GM18861 (cell line): ENCODE measurements at regions not wholly inside any gene's neighbourhood (a gene's known extent, or its start where the extent isn't known, plus 50 kb on each side); places are given as distances from the start of the nearest gene placed in this dataset.
A peak's percentile ranks its signal among the peaks of the same experiment; 100 is the strongest.

Experiments
- ATAC-seq: cut with Tn5 transposase; IDR thresholded peaks from one replicate; pipeline ENCODE4 v1.9.1; 2021; ENCODE audit not compliant: unreplicated experiment

DNA sequence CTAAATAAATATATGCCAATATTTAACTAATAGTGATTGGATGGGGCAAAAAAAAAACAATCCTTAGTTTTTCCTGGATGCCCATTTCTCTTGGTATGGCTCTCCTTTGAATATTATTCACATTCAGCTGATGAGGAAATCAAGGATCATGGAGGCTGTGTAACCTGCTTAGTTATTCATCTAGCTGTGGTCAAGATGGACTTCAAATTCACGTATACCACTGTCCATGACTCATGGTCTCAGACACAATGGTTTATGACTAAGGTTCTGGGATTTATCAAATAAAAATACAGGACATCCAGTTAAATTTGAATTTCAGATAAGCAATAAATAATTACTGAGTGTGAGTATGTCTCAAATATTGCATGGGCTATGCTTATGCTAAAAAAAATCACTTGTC is 191.5 kb upstream of the CELF2 start:
- ATAC-seq: no peak

DNA sequence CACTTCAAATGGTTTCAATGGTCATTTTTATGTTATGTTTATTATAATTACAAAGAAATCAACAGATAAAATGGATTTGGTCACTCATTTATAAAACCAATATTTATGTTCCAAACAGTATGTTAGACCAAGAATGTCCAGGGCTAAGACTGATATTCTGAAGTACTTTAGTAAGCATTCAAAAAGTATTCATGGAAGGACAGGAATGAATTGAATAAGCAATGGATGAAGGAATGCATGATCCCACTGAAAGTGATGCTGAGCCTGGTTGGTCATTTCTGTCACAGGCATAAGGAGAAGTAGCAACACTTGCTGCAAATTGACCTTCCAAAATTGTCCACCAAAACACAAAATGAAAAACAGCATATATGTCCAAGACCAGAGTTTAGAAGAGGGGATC is 189.0 kb upstream of the CELF2 start:
- no peak for ATAC-seq

GRCh38 chr10:10829576-10829975 is 188.1 kb upstream of the CELF2 start:
- no peak for ATAC-seq

- no peak for ATAC-seq
Measured at GRCh38 chr10:10830293-10830986, 187.2 kb upstream of the CELF2 start.

- ATAC-seq: no peak
Measured at GRCh38 chr10:10831085-10831484, 186.6 kb upstream of the CELF2 start.

- no peak for ATAC-seq
Measured at GRCh38 chr10:10833955-10834354, 183.7 kb upstream of the CELF2 start.

DNA sequence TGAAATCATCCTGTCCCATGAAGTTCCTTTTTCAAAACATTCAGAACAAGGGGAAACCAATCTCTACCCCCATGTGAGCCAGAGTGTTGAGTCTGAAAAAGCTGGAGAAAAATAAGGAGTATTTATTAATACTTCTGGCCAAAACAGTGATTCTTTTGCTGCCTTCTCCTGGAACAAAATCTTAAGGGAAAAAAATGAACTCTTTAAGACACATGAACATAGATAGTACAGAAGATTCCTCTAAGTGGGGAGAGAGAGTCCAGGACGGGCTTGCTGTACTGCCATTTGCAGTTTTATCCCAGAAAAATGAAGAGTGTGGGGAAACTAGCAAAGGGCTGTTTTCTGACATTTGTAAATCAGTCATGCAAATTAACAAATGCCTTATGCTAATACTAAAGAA is 173.4 kb upstream of the CELF2 start:
- no peak for ATAC-seq

DNA sequence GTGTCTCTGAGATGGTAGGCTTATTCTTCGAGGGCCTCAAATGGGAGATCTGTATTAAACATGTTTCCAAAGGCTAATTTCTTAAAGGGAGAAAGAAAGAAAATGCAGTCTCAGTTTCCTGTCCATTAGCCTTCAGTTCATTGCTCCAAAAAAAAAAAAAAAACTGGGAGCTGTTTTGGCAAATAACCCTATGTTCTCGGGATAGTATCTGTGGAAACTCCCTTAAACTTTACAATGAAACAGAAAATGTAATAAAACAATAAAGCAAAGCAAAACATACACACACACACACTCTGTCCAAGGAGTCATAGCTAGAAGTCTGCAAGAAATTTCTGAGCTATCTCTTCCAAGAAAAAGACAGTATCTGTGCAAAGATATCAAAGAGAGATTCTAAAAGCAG is 172.5 kb upstream of the CELF2 start:
- no peak for ATAC-seq

GRCh38 chr10:10845826-10846503 is 171.7 kb upstream of the CELF2 start:
- ATAC-seq: no peak

DNA sequence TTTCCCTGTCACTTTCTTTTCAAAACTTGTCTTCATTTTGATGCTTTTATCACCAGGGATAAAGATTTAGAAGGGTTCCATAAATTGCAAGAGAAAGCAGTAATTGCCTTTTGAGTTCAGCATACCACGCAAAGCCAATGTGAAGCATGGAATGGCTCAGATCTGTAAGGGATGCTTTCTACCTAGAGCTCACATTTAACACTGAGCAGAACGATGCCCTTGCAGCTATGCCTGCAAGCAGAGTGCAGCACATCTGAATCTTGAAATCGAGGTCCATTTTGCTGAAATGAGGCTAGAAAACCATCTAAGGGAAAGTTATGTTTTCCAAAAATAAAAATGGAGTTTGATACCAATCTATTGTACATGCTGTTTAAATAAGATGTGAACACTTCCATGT is 171.2 kb upstream of the CELF2 start:
- ATAC-seq: no peak

DNA sequence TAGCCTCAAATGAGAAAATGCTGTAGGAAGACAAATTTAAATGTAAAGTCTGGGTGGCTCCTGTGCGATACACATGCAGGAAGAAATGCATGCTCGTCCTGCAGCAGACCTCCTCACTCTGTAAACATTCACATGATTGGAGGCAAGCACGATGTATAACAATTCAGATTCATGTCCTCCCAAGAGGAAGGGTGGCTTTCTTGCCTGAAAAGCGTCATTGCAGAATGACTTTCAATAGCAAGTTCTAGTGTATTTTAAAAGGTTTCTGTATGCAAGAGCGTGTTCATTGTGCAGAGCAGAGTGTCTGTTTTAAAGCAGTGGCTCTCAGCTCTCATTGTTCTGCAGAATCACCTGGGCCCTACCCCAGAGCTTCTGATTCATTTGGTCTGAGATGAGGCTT is 170.3 kb upstream of the CELF2 start:
- no peak for ATAC-seq

GRCh38 chr10:10848488-10849111 is 169.1 kb upstream of the CELF2 start:
- no peak for ATAC-seq

- ATAC-seq: no peak
Measured at GRCh38 chr10:10849306-10849705, 168.4 kb upstream of the CELF2 start.

- no peak for ATAC-seq
Measured at GRCh38 chr10:10850214-10850613, 167.5 kb upstream of the CELF2 start.

DNA sequence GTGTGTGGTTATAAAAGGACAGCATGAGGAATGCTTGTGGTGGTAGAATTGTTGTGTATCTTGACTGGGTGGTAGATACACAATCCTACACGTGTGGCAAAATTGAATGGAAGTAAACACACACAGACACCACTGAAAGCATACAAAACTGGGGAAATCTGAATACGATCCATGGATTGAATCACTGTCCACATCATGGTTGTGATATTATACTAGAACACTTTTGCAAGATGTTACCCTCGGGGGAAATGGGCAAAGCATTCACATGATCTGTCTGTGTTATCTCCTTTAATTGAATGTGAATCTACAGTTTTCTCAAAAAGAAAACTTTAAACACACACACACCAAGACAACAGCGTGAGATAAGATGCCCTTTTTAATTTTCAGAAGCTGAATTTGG is 165.2 kb upstream of the CELF2 start:
- no peak for ATAC-seq

- ATAC-seq: no peak
Measured at GRCh38 chr10:10853954-10854353, 163.7 kb upstream of the CELF2 start.

DNA sequence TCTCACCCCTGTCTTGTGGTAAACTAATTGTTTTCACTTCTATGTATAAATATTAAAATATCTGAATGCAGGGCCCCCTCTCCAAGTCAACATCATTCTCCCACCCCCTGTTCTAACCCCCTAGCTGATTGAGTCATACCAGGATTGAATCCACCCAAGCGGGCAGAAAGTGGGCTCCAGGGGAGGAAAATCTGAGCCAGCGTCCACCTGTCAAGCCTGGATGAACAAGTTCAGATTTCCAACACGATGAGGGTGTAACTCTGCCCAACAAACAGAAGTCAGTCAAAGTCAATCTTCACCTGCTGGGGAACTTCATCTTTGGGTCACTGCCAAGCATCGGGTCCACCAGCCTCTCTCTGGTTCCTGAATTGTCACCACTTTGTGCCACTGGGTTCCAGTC is 162.9 kb upstream of the CELF2 start:
- ATAC-seq: no peak

DNA sequence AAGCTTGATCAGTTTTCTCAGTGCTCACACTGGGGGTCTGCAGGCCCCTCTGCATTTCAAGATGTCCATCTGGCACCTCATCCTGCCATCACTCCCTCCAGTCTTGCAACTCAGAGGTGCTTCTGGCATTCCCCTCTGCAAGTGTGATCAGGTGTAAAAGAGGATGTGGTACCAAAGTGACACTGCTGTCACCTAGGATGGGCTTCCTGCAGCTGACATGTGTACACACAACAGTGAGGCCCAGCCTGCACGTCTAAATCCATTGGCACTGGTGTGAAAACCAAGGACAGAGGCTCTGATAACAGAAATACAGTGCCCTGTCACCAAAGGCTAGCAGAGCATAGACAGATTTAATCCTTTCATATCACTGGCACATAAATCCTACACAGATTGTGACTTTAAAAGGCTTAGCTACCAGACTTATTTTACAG is 162.5 kb upstream of the CELF2 start:
- no peak for ATAC-seq

DNA sequence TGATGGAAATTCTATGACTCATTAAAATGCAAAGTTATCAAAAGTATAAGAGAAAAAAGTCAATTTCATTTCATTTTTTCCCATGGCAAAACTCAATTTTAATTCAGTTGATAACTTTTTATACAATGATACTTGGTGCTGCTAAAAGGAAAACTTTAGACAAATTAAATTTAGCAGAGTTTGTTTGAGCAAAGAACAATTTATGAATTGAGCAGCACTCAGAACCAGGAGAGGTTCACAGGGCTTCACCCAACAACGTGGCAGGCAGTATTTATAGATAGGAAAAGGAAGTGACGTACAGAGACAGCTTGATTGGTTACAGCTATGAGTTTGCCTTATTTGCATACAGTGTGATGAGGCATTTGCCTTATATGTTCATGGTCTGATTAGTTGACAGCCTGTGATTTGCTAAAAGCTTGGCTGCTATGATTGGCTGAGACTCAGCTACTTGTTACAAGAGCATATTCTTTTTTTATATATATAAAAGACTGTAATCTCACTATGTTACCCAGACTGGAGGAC is 157.2 kb upstream of the CELF2 start:
- no peak for ATAC-seq

GRCh38 chr10:10865303-10865702 is 152.4 kb upstream of the CELF2 start:
- no peak for ATAC-seq

- ATAC-seq: no peak
Measured at GRCh38 chr10:10865913-10866312, 151.8 kb upstream of the CELF2 start.

GRCh38 chr10:10869592-10869991 is 148.1 kb upstream of the CELF2 start:
- peak; percentile 91 for ATAC-seq
